GM19455 (cell line): ENCODE measurements at regions not wholly inside any gene's neighbourhood (a gene's known extent, or its start where the extent isn't known, plus 50 kb on each side); places are given as distances from the start of the nearest gene placed in this dataset.
"Not testable (repeated sequence)": the region's sequence is repeated elsewhere in the genome, so short reads cannot be mapped to it uniquely, and the experiment has no call there.

Experiments used
- ATAC-seq: cut with Tn5 transposase; IDR thresholded peaks from one replicate; pipeline ENCODE4 v1.9.1; 2021; ENCODE audit not compliant: unreplicated experiment

- no peak for ATAC-seq
These were observed 914.5 kb downstream of the NLGN4X start for GRCh38 chrX:5314148-5314547.

GRCh38 chrX:5307416-5307815, 921.3 kb downstream of the NLGN4X start:
- no peak for ATAC-seq

GRCh38 chrX:5306654-5307121, 922.0 kb downstream of the NLGN4X start:
- ATAC-seq: no peak

GRCh38 chrX:5305452-5305851, 923.2 kb downstream of the NLGN4X start:
- no peak for ATAC-seq

- no peak for ATAC-seq
These were observed 933.7 kb downstream of the NLGN4X start for GRCh38 chrX:5295004-5295403.

GRCh38 chrX:5290635-5291034, 938.0 kb downstream of the NLGN4X start:
- no peak for ATAC-seq

GRCh38 chrX:5289949-5290348, 938.7 kb downstream of the NLGN4X start:
- not testable (repeated sequence) for ATAC-seq

GRCh38 chrX:5278908-5279307, 949.8 kb downstream of the NLGN4X start:
- no peak for ATAC-seq

GRCh38 chrX:5265324-5265850, 963.3 kb downstream of the NLGN4X start:
- no peak for ATAC-seq

GRCh38 chrX:5250106-5250505, 978.6 kb downstream of the NLGN4X start:
- no peak for ATAC-seq

GRCh38 chrX:5242091-5242790, 986.4 kb downstream of the NLGN4X start:
- ATAC-seq: no peak

- ATAC-seq: no peak
These were observed 991.9 kb downstream of the NLGN4X start for GRCh38 chrX:5236749-5237148.

GRCh38 chrX:5236096-5236495, 992.6 kb downstream of the NLGN4X start:
- no peak for ATAC-seq

GRCh38 chrX:5233830-5234229, 994.8 kb downstream of the NLGN4X start:
- ATAC-seq: no peak

GRCh38 chrX:5220421-5220820, 1008.2 kb downstream of the NLGN4X start:
- ATAC-seq: no peak

GRCh38 chrX:5194806-5195205, 1033.9 kb downstream of the NLGN4X start:
- no peak for ATAC-seq

- no peak for ATAC-seq
These were observed 1048.4 kb downstream of the NLGN4X start for GRCh38 chrX:5180135-5180741.

GRCh38 chrX:5176766-5177165, 1051.9 kb downstream of the NLGN4X start:
- no peak for ATAC-seq

GRCh38 chrX:5163663-5164062, 1065.0 kb downstream of the NLGN4X start:
- ATAC-seq: no peak

- ATAC-seq: no peak
These were observed 1073.4 kb downstream of the NLGN4X start for GRCh38 chrX:5155301-5155700.

GRCh38 chrX:5145957-5146356, 1082.7 kb downstream of the NLGN4X start:
- no peak for ATAC-seq

- no peak for ATAC-seq
These were observed 1086.0 kb downstream of the NLGN4X start for GRCh38 chrX:5142644-5143043.
